ENCODE measurements at regions not wholly inside any gene's neighbourhood (a gene's known extent, or its start where the extent isn't known, plus 50 kb on each side); places are given as distances from the start of the nearest gene placed in this dataset.

GRCh38 chr10:9688711-9689110 is 1329.0 kb upstream of the CELF2 start:
- no peak for TF ChIP-seq POLR2A (IDR thresholded peaks at IDR 0.05; ENCODE audit: low read length)
- no peak for TF ChIP-seq GATA1 (IDR thresholded peaks at IDR 0.05; ENCODE audit: low read depth, low read length)
